ENCODE measurements at regions not wholly inside any gene's neighbourhood (a gene's known extent, or its start where the extent isn't known, plus 50 kb on each side); places are given as distances from the start of the nearest gene placed in this dataset.

DNA sequence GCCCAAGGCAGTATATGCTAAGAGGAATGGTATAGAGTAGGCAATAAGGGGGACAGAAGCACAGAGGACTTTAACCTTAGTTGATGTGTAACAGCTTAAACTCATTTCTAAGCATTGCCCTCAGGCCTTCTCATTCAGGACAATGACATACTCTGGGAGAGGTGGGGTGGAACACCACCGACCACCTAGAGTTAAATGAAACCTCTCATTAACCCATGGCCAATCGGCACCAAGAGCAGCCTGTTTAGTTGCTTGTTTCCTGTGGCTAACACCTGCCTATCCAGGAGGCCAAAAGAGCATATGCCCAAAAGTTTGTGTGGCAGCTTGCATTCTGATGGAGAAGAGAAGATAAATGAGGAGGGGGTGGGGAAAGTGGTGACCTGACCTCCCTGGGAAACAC is 50.0 kb downstream of the PABIR2 start:
- no peak for DNase-seq (ENCODE audit: extremely low read depth, low read depth, low spot score)

GRCh38 chrX:134746410-134746785 is 50.6 kb downstream of the PABIR2 start:
- no peak for DNase-seq (ENCODE audit: extremely low read depth, low read depth, low spot score)

DNA sequence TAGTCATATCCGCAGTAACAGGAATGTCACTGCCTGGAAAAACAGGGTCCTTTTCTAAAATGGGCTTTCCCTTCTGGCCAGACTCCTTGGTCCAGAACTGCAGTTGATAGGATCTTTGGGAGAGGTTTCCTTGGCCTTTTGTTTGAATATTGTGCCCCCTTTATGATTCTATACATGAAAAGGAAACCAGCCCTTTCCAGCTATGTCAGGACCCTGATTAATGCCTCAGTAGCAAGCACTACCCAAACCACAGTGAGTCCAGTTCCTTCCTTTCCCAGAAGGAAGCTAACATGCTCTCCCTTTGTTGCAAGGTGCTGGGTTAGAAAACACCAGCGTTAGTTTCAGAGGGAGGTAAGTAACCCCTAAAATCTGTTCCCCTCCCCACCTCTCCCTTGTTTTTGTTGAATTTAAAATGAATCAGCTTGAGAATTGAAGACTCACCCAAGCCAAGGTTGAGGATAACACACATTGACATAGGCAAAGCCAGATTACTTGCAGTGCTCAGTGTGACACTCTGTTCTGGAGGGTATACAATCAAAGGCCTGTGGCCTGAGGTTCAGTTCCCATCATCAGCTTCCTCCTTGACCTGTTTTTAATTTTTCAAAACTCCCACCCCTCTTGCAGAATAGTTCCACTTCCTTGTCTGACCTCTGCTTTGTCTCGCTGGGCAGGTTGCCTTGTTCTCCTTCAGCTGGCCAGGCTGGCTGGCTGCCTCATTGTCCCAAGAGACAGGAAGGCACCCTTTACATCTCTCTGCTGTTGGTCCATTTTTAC is 51.2 kb downstream of the PABIR2 start:
- DNase-seq (ENCODE audit: extremely low read depth, low read depth, low spot score), result no peak

DNA sequence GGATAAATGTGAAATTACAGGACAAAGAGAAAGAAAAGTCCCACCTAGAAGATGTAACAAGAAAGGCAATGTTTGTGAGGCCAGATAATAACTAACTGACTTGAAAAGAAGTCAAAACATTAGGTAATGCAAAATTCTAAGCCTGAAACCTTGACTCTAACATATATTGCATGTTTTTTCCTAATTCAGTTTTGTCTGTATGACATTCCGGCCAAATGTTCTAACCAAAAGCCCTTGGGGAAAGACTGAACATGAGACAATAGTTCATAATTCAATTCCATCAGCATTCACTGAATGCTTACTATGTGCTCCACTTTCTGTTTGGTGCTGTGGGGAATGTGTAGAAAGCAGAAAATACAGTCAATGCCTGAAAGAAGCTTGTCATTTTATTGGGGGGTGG is 53.9 kb downstream of the PABIR2 start:
- no peak for DNase-seq (ENCODE audit: extremely low read depth, low read depth, low spot score)

DNA sequence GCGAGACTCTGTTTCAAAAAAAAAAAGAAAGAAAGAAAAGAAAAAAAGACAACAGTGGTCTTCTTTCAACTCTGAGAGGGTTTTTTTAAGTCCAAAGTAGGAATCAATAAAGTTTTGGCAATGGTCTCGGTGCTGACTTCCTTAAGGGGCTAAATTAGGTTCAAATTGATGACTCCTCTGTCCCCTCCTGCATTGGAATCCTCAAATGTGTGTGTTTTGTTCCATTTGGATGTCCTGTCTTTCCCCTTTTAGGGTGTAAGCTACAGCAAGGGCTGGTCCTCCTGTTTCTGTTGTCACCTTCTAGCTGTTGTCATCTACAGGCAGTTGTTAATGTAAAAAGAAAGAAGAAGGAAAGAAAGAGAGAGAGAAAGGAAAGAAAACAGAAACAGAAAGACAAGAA is 54.4 kb downstream of the PABIR2 start:
- DNase-seq (ENCODE audit: extremely low read depth, low read depth, low spot score), result no peak

GRCh38 chrX:134741746-134742145 is 55.3 kb downstream of the PABIR2 start:
- no peak for DNase-seq (ENCODE audit: extremely low read depth, low read depth, low spot score)

GRCh38 chrX:134738986-134739740 is 57.8 kb downstream of the PABIR2 start:
- no peak for DNase-seq (ENCODE audit: extremely low read depth, low read depth, low spot score)

DNA sequence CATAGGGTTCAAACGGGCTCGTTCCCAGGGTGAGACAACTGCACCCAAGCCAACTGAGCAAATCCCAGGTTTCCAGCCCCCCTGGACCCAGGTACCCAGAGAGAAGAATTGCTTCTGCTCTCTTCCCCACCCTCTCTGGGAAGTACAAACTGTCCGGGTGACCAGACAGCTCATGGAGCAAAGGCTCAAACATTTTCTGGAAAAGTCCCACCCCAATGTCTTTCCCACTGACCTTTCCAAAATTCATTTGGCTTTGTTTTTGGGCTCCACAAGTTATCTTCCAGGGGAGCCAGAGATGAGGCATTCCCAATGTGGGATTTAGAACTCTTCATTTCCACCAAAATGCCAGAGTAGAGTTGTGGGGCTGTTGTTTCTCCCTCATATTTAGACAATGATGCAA is 58.6 kb downstream of the PABIR2 start:
- no peak for DNase-seq (ENCODE audit: extremely low read depth, low read depth, low spot score)

GRCh38 chrX:134737721-134738369 is 59.2 kb downstream of the PABIR2 start:
- no peak for DNase-seq (ENCODE audit: extremely low read depth, low read depth, low spot score)

DNA sequence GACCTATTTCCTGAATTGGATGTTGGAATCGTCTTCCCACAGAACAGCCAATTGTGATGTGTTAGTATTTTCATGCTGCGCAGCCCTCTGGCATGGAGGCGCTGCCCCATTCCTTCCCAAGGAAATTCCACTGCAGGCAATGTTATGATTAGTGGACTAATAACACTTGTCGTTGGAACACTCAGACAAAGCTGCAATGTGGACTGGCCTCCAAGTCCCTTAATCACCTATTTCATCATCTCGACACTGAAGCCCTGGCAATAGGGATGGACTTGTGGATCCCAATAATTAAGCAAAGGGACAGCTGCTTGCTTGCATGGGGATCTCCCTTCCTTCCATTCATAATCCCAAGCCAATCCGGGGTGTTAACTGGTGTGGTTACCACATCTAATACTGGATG is 59.9 kb downstream of the PABIR2 start:
- DNase-seq (ENCODE audit: extremely low read depth, low read depth, low spot score), result no peak

GRCh38 chrX:134736356-134736755 is 60.6 kb downstream of the PABIR2 start:
- DNase-seq (ENCODE audit: extremely low read depth, low read depth, low spot score), result no peak

DNA sequence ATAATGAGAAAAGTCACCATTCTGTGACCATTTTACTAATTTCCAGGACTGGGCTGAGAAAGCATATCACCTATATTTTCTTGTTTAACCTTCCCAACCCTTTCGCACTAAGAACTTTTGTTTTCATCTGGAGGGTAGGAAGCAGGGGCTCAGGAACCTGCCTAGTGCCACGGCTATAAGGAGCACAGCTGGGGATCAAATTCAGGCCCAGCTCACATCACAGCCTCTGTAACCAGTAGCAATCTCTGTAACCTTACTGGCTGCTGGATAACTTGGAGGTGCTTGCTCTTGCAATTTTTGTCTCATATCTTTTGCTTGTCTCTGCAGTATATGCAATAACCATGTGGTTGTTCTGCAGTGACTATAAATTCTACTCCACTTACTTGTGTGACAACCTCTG is 62.0 kb downstream of the PABIR2 start:
- DNase-seq (ENCODE audit: extremely low read depth, low read depth, low spot score), result no peak

- DNase-seq (ENCODE audit: extremely low read depth, low read depth, low spot score), result no peak
Measured at GRCh38 chrX:134734466-134734952, 62.5 kb downstream of the PABIR2 start.

GRCh38 chrX:134733591-134733990 is 63.4 kb downstream of the PABIR2 start:
- no peak for DNase-seq (ENCODE audit: extremely low read depth, low read depth, low spot score)

GRCh38 chrX:134732676-134733075 is 64.3 kb downstream of the PABIR2 start:
- no peak for DNase-seq (ENCODE audit: extremely low read depth, low read depth, low spot score)

GRCh38 chrX:134732152-134732551 is 64.9 kb downstream of the PABIR2 start:
- DNase-seq (ENCODE audit: extremely low read depth, low read depth, low spot score), result no peak

DNA sequence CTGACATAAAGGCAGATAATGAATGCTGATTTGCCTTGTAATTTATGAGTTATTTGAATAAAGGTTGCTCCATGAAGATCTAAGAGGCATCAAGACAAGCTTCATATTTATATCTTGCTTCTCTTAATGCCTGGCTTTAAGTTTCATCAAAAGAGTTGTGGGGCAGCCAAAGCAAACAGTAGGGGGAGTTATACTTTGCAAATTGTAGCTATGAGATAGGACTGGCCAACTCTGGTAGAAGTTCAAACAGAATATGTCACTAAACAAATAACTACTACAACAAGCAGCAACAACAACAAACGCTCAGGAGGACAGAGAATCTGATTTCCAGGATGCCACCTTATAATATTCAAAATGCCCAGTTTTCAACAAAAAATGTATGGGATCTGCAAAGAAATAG is 69.1 kb upstream of the PLAC1 start:
- DNase-seq (ENCODE audit: extremely low read depth, low read depth, low spot score), result no peak

DNA sequence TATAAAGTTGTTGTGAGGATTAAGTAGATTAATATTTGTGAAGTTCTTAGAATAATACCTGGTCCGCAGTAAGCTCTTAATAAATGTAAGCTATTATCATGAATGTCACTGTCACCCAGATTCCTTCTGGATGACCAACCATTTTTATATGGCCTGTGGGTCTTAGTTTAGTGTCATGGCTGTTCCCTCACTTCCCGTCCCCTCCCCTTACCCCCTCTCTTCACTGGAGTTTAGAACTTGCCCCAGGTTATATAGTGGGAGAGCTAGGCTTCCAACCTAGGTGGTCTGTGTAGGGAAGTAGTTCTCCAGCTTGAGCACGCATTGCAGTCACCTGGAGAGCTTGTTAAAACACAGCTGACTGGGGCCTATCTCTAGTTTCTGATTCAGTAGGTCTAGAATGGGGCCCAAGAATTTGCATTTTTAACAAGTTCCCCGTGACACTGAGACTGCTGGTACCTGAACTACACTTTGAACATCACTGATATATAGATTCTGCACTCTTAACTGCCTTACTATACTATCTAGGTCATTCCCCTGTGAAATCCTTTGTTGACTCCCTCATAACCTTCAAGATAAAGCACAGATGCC is 66.9 kb upstream of the PLAC1 start:
- no peak for DNase-seq (ENCODE audit: extremely low read depth, low read depth, low spot score)

- no peak for DNase-seq (ENCODE audit: extremely low read depth, low read depth, low spot score)
Measured at GRCh38 chrX:134721766-134722532, 63.7 kb upstream of the PLAC1 start.

- DNase-seq (ENCODE audit: extremely low read depth, low read depth, low spot score), result no peak
Measured at GRCh38 chrX:134718966-134719317, 60.7 kb upstream of the PLAC1 start.
